NCI-H345 treated with DMSO at 0.1 percent for 48 hours (cell line): ENCODE measurements at regions not wholly inside any gene's neighbourhood (a gene's known extent, or its start where the extent isn't known, plus 50 kb on each side); places are given as distances from the start of the nearest gene placed in this dataset.

Source experiments
- DNase-seq: peaks from one replicate; lab custom pipeline; 2025; ENCODE audit not compliant: unreplicated experiment; lab: John Stamatoyannopoulos, UW

GRCh38 chr9:21746550-21746949, 55.9 kb upstream of the MTAP start:
- no peak for DNase-seq

GRCh38 chr9:21747175-21747574, 55.3 kb upstream of the MTAP start:
- no peak for DNase-seq

GRCh38 chr9:21750021-21750735, 52.3 kb upstream of the MTAP start:
- no peak for DNase-seq

- DNase-seq, result no peak
Observed at GRCh38 chr9:21751998-21752397, 50.4 kb upstream of the MTAP start.
